ENCODE measurements at regions not wholly inside any gene's neighbourhood (a gene's known extent, or its start where the extent isn't known, plus 50 kb on each side); places are given as distances from the start of the nearest gene placed in this dataset.

DNA sequence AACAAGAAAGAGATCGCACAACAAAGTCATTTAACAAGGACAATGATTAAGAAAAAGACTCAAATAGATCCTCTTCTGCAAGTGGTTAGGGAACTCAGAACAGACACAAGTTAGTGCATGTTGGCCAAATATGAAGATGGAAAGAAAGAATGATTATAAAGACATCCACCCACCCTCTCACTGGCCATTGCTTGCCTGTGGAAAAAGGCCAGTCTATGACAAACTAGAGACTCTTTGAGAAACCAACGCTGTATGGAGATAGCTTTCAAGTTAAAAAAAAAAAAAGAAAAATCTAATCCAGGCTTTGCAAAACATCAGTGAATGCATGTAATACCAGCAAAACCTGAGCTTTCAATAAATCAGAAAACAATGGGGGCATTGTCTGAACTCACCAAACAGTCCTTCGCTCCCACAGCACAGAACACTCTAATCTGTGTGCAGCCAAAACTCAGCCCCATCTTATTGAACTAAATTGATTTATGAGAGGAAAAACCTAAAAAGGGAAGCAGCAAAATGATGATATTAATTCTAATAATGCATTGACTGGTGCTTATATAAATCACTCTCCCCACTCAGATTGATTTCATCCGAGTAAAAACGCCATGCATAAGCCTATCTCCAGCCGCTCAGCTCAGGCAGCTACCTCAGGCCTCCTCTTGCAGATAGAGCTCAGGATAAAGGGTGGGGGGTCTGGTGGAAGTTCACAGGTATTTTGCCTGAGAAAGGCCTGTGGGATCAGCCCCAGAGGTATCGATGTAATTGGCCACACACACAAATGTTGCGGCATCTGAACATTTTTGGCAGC, 547.1 kb downstream of the CCDC171 start:
- H3K9me3 Mint-ChIP-seq = no peaks in the 10 kb centered on the region
- no peaks in the 10 kb centered on the region for H3K4me1 Mint-ChIP-seq (ENCODE audit: low read depth)
- no peaks in the 10 kb centered on the region for H3K36me3 Mint-ChIP-seq (ENCODE audit: insufficient read depth)
- no peak overlapping the region for H3K4me3 Mint-ChIP-seq
- no peak for ATAC-seq
- peaks cover 2% of the 10 kb centered on the region for H3K27me3 Mint-ChIP-seq (ENCODE audit: low read depth)
- DNase-seq = no peak

DNA sequence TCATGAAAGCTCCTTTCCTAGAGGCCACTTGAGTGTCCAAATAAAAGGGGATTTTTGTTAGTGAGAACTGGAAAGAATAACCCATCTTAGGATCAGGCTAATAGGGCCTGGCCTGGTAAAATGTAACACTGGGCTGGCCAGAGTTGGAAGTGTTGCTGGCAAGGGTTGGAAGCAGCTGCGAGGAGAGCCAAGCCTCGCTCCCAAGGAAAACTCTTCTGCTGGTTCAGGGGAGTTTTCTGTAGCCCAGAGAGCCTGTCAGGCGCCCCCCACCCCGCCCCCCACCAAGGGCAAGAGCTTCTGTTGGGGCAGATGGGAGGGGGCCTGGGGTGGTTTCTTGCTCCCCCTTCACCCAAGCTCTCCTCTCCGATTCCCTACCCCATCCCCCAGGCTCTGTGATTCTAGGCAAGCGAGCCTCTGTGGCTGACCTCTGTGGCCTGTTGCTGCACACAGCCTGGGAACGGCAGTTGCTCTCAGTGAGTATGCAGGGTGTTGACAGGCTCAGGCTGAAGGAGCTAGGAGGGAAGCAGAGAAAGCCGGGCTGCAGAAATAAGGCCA, 547.8 kb downstream of the CCDC171 start:
- H3K27me3 Mint-ChIP-seq (ENCODE audit: low read depth) = peaks cover 2% of the 10 kb centered on the region
- DNase-seq (no peak), ATAC-seq (no peak)
- no peak overlapping the region for H3K4me3 Mint-ChIP-seq
- H3K9me3 Mint-ChIP-seq = no peaks in the 10 kb centered on the region
- H3K36me3 Mint-ChIP-seq (ENCODE audit: insufficient read depth) = no peaks in the 10 kb centered on the region
- no peaks in the 10 kb centered on the region for H3K4me1 Mint-ChIP-seq (ENCODE audit: low read depth)

DNA sequence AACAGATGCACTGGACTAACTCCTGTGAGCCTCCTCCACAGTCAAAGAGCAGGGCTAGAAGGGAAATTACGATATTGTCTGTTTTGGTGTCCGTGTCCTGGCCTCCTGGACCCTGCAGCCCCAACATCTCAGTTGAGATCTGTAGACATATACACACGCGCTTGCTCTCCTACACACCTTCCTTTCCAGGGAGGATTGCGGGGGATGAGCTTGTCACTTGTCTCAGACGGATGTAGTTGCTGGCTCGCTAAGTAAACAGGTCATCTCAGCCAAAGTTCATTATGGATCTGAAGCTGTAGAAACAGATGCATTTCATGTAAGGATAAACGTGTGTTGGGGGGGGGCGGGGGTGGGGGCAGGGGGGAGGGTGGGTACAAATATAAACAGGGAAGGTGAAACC, 549.3 kb downstream of the CCDC171 start:
- no peaks in the 10 kb centered on the region for H3K9me3 Mint-ChIP-seq
- no peaks in the 10 kb centered on the region for H3K36me3 Mint-ChIP-seq (ENCODE audit: insufficient read depth)
- H3K27me3 Mint-ChIP-seq (ENCODE audit: low read depth) = peaks cover 2% of the 10 kb centered on the region

DNA sequence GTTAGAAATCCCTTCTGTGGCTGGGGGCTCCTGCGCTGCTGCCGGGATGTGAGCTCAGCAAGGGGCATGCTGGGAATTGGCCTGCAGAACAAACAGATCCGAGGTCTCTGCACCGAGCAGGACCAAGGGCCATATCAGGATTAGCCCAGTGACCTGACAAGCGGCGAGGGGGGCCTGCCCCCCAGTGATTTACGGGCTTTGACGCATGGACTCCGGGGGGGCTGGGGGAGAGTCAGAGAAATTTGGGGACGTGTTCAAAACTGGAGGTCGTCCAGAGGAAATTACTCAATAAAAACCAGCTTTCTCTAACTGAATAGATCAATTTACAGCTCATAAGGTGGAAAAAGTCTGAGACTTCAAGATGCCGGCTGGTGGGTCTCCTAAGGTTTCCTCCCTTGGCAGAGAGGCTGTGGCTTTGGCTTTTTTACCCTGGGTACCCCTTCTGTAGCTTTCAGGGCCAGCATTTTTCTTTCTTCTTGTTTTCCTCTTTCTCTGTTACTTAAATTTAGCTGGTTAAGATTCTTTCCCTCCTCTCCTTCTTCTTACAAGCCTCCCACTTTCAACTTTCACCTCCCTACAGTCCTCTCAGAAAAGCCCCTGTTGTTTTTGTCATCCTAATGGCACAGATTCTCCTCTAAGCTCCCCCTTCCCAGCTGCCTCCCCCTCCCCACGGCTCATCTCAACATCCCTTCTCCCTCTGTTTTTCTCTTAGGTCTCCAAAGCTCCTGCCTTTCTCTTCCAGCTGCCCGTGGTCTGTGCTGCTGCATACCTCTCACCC, 551.0 kb downstream of the CCDC171 start:
- Mint-ChIP-seq H3K4me3 (no peak overlapping the region), H3K36me3 (ENCODE audit: insufficient read depth) (no peaks in the 10 kb centered on the region), H3K4me1 (ENCODE audit: low read depth) (no peaks in the 10 kb centered on the region), H3K27me3 (ENCODE audit: low read depth) (peaks cover 2% of the 10 kb centered on the region), H3K9me3 (no peaks in the 10 kb centered on the region)
- DNase-seq (no peak), ATAC-seq (no peak)

More for the DNA sequence above, 549.3 kb downstream of the CCDC171 start:
- no peak for DNase-seq
- Mint-ChIP-seq H3K4me3 (no peak overlapping the region), H3K4me1 (ENCODE audit: low read depth) (no peaks in the 10 kb centered on the region)
- no peak for ATAC-seq

DNA sequence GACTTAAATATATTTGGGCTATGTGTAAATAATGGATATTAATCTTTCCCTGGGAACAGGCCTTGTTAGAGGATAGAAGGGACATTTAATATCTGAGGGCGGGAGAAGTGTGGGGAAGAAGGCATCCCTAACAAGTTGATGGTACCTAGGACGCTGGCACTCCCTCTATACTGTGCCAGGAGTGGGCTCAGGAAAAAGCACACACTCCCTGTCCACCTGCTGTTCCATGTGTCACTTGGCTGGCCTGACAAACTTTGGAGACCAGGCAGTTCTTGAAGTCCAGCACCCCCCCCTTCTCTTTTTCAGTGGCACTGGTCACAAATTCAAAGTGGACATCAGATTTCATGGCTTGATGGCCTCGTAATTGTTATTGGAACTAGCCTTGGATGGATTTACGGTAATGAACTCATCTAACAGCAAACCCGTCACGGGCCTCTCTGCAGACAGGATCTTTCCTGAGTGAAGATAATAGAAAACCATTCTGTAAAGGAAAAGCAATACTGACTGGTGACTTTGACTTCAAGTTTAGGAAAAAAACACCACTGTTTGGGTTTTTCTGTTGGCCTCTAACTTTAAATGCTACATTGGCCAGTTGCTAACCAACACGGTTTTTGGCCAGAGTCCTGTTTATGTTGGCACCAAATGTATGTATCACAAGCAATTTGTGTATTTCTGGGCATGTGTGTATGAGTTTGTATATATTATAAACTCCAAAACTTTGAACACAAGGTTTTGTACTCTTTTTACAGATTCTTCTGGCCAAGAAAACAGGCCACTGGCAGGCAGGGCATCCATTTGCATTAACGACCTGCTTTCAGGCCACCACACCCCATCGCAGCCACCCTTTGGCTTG, 552.6 kb downstream of the CCDC171 start:
- DNase-seq (no peak), ATAC-seq (no peak)
- Mint-ChIP-seq H3K4me1 (ENCODE audit: low read depth) (no peaks in the 10 kb centered on the region), H3K36me3 (ENCODE audit: insufficient read depth) (no peaks in the 10 kb centered on the region), H3K9me3 (no peaks in the 10 kb centered on the region), H3K27me3 (ENCODE audit: low read depth) (peaks cover 2% of the 10 kb centered on the region), H3K4me3 (no peak overlapping the region)

DNA sequence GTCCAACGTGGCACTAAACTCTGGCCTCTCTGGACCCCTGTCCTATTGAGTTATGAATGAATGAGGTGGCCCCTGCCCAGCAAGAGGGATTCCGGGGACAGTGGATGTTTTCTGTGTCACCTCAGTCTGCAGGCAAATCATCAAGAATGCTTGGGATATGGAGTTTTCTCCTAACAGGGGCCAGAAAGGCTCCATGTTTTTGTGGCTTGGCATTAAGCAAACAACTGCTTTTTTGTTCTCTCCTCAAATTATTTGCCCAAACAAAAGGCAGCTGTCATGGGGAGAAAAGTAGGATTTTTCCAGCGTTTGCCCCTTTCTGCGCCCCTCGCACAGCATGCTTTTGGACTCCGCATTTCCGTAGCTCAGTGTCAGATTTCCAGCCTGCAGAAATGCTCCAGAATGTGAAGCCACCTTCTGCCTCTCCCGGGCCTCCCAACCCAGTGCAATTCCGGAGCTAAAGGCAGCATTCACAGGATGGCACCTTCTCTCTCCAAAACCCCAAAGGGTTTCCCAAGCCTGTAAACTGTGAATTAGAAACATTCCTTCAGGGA, 553.3 kb downstream of the CCDC171 start:
- H3K9me3 Mint-ChIP-seq = no peaks in the 10 kb centered on the region
- H3K4me1 Mint-ChIP-seq (ENCODE audit: low read depth) = no peaks in the 10 kb centered on the region
- no peaks in the 10 kb centered on the region for H3K36me3 Mint-ChIP-seq (ENCODE audit: insufficient read depth)
- DNase-seq = no peak
- ATAC-seq = no peak
- peaks cover 2% of the 10 kb centered on the region for H3K27me3 Mint-ChIP-seq (ENCODE audit: low read depth)
- H3K4me3 Mint-ChIP-seq = no peak overlapping the region

DNA sequence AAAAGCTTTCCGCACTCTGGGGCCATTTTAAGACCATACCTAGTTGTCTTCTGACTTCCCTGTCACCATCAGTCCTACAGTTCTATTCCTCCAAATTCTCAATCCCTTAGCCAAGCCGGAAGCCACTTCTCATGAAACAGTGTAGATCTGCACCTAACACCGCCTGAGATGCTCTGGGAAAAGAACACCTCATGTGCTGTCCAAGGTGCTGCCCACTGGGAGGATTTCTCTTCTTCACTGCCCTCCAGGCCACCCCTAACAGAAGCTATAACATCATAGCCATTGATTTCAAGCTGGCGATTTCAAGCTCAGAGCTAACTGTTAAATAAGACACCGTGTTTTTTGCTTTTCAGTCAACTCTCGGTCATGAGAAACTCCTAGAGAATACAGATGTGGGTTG, 559.3 kb downstream of the CCDC171 start:
- ATAC-seq (no peak), DNase-seq (no peak)
- Mint-ChIP-seq H3K4me1 (ENCODE audit: low read depth) (no peaks in the 10 kb centered on the region), H3K36me3 (ENCODE audit: insufficient read depth) (no peaks in the 10 kb centered on the region), H3K4me3 (no peak overlapping the region), H3K9me3 (peaks cover 3% of the 10 kb centered on the region), H3K27me3 (ENCODE audit: low read depth) (no peaks in the 10 kb centered on the region)

DNA sequence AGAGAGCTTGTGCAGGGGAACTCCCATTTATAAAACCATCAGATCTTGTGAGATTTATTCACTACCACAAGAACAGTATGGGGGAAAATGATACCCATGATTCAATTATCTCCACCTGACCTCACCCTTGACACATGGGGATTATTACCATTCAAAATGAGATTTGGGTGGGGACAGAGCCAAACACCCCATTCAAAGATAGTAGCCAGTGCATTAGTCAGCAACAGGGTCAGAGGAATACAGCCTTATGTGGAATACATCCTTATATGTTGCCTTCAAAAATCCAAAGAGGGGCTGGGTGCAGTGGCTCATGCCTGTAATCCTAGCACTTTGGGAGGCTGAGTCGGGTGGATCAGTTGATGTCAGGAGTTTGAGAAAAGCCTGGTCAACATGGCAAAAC, 563.2 kb downstream of the CCDC171 start:
- H3K27me3 Mint-ChIP-seq (ENCODE audit: low read depth) = no peaks in the 10 kb centered on the region
- H3K4me3 Mint-ChIP-seq = no peak overlapping the region
- no peaks in the 10 kb centered on the region for H3K36me3 Mint-ChIP-seq (ENCODE audit: insufficient read depth)
- H3K4me1 Mint-ChIP-seq (ENCODE audit: low read depth) = no peaks in the 10 kb centered on the region
- peaks cover 3% of the 10 kb centered on the region for H3K9me3 Mint-ChIP-seq
- no peak for ATAC-seq
- no peak for DNase-seq

DNA sequence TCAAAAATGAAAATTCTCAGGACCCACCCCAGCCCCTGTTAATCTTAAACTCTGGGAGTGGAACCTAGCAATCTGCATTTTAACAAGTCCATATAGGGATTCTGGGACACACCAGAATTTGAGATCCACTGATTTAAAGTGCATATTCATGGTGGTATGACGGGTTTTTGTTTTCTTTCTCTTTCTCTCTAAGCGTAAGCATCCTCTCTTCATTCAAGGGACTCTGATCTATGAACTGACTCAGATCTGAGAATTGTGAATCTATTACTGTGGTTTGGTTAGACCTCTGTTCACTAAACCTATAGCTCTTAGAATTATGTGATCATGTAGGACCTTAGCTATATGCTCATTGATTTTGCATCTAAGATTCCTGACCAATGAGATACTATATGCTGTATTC, 565.2 kb downstream of the CCDC171 start:
- Mint-ChIP-seq H3K36me3 (ENCODE audit: insufficient read depth) (no peaks in the 10 kb centered on the region), H3K4me3 (no peak overlapping the region), H3K9me3 (no peaks in the 10 kb centered on the region), H3K4me1 (ENCODE audit: low read depth) (no peaks in the 10 kb centered on the region), H3K27me3 (ENCODE audit: low read depth) (no peaks in the 10 kb centered on the region)
- no peak for ATAC-seq
- DNase-seq = no peak

DNA sequence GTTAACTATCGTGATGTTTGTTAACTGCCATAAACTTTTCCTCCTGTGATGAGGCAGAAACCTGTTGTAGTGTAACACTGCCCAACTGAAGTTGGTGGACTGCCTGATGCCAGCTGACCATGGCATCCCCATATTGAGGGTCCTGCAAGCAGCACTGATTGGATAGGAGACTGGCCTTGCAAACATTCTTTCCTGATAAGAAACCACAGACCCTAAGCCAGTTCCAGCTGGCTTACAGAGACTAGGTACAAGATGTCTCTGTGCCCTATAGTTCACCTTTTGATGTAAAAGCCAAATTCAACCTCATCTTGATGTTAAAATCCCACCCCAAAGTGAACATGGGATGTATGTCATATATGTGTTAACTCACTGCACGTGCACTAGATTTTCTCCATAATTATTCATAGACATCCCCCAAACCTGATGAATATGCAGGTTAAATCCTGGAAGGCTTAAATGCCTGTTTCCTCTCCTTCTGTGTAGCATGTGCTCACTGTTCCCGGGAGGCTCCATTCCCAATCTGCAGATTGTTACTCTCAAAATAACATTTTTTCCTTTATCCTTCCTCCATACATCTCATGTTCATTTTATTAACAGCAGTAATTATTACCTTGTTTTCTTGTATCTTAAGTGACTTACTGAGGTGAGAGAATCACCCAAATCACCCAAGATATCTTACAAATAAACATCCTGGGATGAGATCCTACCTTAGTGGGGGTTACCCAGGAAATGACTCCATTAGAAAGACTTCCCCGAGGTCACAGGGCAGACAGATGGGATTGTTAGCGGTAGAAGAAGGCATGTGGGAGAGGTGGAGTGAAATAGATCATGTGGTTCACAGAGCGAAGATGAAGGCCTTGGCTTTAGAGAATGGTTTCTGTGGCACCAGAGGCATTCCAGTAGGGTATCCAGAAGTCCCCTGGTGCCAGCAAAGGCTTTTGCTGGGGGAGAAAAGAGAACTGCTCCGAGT, 566.7 kb downstream of the CCDC171 start:
- H3K9me3 Mint-ChIP-seq = no peaks in the 10 kb centered on the region
- no peak for ATAC-seq
- no peak for DNase-seq
- no peaks in the 10 kb centered on the region for H3K4me1 Mint-ChIP-seq (ENCODE audit: low read depth)
- H3K4me3 Mint-ChIP-seq = no peak overlapping the region
- no peaks in the 10 kb centered on the region for H3K36me3 Mint-ChIP-seq (ENCODE audit: insufficient read depth)
- no peaks in the 10 kb centered on the region for H3K27me3 Mint-ChIP-seq (ENCODE audit: low read depth)

DNA sequence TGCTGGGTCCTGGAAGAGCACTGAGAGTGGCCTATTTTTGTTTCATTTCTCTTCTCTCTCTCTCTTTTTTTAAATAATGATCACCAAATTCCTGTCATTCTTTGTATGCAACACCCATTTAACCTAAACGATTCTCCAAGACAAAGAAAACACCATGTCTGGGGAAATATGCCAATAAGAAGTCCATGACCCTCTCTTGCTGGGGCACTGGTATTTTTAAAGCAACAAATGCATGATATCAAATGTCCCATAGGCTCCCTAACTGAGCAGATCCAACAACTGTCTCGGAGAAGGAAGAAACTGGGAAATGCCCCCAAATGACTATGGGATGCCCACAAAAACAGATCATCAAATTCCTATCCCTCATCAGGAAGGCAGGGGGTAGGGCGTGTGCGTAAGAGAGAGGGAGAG, 567.4 kb downstream of the CCDC171 start:
- H3K27me3 Mint-ChIP-seq (ENCODE audit: low read depth) = no peaks in the 10 kb centered on the region
- no peaks in the 10 kb centered on the region for H3K9me3 Mint-ChIP-seq
- H3K36me3 Mint-ChIP-seq (ENCODE audit: insufficient read depth) = no peaks in the 10 kb centered on the region
- H3K4me1 Mint-ChIP-seq (ENCODE audit: low read depth) = no peaks in the 10 kb centered on the region
- ATAC-seq (no peak), DNase-seq (no peak)
- no peak overlapping the region for H3K4me3 Mint-ChIP-seq

DNA sequence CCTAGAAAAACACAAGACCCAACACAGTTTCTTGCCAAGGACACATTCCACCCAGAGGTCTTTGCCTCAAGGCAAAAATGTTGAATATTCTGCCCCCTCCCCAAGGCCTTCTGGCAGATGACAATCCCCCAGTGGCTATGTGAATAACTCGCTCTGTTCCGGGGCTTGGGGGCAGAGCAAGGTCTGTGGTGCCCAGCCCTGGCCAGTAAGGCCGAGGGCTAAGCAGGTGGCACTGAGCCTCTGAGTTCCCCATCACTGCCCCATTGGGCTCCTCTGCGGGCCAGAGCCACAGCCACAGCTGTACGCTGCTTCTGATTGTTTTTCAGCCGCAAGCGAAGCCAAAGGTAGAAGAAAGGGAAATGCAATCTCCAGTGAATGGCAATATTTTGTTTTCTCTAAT, 567.9 kb downstream of the CCDC171 start:
- Mint-ChIP-seq H3K27me3 (ENCODE audit: low read depth) (no peaks in the 10 kb centered on the region), H3K36me3 (ENCODE audit: insufficient read depth) (no peaks in the 10 kb centered on the region), H3K4me1 (ENCODE audit: low read depth) (no peaks in the 10 kb centered on the region), H3K4me3 (no peak overlapping the region), H3K9me3 (no peaks in the 10 kb centered on the region)
- DNase-seq (no peak), ATAC-seq (no peak)

DNA sequence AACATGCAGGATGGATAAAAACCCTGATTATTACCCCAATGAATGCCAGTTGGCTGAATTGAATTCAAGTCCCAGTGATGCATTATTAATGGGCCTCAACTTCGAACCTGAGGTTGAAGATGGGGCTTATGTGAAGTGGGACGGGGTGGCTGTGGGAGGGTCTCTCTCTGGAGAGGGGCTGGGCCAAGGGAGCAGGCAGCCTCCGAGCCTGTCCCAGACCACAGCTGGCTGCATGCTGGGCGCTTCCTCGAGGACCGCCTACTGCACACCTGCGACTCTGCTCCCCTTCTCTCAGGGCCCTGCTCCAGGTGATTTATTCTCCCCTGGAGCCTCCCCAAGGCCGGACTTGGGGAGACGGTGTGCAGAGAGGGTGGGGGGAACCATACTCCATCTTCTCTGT, 568.3 kb downstream of the CCDC171 start:
- H3K36me3 Mint-ChIP-seq (ENCODE audit: insufficient read depth) = no peaks in the 10 kb centered on the region
- H3K4me1 Mint-ChIP-seq (ENCODE audit: low read depth) = no peaks in the 10 kb centered on the region
- no peak for ATAC-seq
- no peaks in the 10 kb centered on the region for H3K27me3 Mint-ChIP-seq (ENCODE audit: low read depth)
- no peak for DNase-seq
- H3K4me3 Mint-ChIP-seq = no peak overlapping the region
- H3K9me3 Mint-ChIP-seq = no peaks in the 10 kb centered on the region

Data from activated T-cell treated with anti-CD3 and anti-CD28 coated beads, Interleukin-2, amount 50 U/mL, for 4 hours (primary cell).